Anterior cingulate cortex (tissue), 58 donors: ENCODE measurements at regions not wholly inside any gene's neighbourhood (a gene's known extent, or its start where the extent isn't known, plus 50 kb on each side); places are given as distances from the start of the nearest gene placed in this dataset.
"Not testable (repeated sequence)": the region's sequence is repeated elsewhere in the genome, so short reads cannot be mapped to it uniquely, and the experiment has no call there.

Experiments used
- DNase-seq, 58 donors: peaks; one replicate each; lab custom pipeline; 2025; lab: John Stamatoyannopoulos, UW

DNA sequence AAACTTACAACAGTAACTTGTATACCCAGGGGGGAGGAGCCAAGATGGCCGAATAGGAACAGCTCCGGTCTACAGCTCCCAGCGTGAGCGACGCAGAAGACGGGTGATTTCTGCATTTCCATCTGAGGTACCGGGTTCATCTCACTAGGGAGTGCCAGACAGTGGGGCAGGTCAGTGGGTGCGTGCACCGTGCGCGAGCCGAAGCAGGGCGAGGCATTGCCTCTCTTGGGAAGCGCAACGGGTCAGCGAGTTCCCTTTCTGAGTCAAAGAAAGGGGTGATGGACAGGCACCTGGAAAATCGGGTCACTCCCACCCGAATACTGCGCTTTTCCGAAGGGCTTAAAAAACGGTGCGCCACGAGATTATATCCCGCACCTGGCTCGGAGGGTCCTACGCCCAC lies 278.8 kb downstream of the FAM47B start:
- DNase-seq = not testable (repeated sequence)

- no peak for DNase-seq
These were observed 301.6 kb downstream of the FAM47B start for GRCh38 chrX:35244088-35244741.

DNA sequence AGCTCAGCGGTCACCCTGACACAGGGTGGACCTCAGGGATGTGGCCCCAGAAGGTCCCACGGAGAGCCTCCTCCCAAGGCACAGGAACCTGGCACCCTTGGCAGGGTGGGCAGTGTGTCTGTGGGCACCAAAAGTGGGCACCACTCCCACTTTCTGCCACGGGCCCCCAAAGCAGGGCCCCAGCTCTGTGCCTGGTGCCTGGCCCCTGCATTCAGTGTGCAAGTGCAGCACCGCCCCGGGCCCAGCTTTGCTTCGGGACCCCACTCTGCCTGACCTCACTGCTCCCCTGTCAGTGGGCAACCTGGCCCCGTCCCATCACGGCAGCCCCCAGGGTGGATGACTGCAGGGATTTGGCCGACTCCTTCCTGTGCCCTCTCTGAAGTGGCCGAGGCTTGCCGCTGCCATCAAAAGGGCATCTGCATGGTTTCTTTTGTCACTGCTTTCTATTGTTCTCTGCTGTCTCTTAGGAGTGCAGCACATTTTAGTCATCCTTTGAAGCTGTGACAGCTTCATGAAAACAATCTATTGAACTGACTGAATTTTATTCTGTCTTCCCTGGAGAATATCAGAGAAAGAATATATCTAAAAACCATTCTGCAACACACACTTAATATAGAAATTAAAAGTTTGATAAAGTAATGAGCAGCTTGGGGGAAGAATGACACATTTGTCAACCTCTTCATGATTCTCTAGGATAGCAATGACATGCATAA lies 302.4 kb downstream of the FAM47B start:
- no peak for DNase-seq

DNA sequence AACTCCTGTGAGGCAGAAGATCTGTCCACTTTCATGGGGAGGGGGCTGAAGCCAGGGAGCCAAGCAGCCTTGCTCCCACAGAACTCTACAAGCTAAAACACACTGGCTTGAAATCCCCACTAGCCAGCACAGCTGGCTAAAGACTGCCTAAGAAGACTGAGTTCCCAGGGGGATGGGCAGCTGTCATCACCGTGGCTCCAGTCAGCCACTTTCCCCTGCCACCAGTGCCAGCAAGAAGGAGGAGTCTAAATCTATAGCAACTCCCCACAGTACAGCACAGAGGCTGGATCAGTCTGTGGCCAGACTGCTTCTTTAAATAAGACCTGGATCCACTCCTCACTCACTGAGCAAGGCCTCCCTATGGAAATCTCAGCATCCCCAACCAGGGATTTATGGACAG lies 308.6 kb downstream of the FAM47B start:
- DNase-seq = no peak

- DNase-seq = no peak
These were observed 333.5 kb downstream of the FAM47B start for GRCh38 chrX:35276115-35276514.

DNA sequence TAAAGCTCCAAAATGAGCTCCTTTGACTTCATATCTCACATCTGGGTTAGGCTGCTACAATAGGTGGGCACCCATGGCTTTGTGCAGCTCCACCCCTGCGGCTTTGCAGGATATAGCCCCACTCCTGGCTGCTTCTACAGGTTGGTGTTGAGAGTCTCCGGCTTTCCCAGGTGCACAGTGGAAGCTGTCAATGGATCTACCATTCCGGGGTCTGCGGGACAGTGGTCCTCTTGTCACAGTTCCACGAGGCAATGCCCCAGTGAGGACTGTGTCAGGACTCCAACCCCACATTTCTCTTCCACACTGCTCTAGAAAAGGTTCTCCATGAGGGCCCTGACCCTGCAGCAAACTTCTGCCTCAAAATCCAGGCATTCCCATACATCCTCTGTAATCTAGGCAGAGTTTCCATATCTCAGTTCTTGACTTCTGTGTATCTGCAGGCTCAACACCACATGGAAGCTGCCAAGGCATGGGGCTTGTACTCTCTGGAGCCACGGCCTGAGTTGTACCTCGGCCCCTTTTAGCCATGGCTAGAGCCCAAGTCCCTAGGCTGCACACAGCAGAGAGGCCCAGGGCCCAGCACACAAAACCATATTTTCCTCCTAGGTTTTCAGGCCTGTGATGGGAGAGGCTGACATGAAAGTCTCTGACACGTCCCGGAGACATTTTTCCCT lies 342.8 kb downstream of the FAM47B start:
- no peak for DNase-seq

DNA sequence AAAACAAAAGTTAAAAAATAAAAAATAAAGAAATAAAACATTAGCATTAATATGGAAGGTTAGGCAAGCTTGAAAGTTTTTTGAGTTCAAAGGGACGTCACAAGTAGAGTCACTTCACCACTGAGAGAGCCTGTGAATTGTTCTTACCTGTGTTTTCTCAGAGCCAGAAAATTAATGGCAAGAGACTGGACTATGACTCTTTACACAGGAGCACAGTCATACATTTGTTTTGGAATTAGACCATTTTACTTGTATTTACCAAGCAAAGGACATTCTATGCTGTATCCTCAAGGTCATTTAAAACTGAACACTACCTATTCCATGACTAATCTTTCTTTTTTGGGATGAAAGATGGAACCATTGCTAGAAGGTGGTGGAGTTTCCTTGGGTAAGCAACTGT lies 346.1 kb downstream of the FAM47B start:
- no peak for DNase-seq

DNA sequence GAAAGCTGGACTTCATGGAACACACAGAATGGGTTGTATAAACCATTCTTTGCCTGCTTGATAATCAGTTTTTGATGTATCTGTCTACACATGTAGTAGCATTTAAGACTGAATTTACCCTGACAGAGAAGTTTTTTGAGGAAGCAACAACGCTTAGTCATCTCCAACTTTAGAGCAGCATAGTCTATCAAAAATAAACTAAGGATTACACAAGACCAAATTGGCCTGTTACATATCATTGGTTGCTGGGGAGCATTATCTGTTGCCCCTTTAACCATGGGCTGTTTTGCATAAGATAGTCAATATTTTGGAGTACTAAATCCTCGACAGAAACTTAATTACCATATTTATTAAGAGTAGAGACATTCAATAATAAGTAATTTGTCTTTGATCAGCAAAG lies 347.4 kb downstream of the FAM47B start:
- DNase-seq = no peak

- no peak for DNase-seq
These were observed 348.4 kb downstream of the FAM47B start for GRCh38 chrX:35291013-35291412.

GRCh38 chrX:35292522-35292921 lies 349.9 kb downstream of the FAM47B start:
- no peak for DNase-seq

DNA sequence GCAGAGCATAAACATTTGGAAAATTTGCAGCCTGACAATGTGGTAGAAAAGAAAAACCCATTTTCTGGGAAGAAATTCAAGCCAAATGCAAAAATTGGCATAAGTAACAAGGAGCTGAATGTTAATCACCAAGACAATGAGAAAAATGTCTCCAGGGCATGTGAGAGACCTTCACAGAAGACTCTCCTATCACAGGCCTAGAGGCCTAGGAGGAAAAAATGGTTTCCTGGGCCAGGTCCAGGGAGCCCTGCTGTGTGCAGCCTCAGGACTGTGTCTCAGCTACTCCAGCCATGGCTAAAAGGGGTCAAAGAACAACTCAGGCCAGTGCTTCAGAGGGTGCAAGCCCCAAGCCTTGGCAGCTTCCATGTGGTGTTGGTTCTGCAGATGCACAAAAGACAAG lies 362.4 kb downstream of the FAM47B start:
- not testable (repeated sequence) for DNase-seq

GRCh38 chrX:35339796-35340195 lies 397.2 kb downstream of the FAM47B start:
- no peak for DNase-seq

- no peak for DNase-seq
These were observed 397.9 kb downstream of the FAM47B start for GRCh38 chrX:35340465-35340864.

DNA sequence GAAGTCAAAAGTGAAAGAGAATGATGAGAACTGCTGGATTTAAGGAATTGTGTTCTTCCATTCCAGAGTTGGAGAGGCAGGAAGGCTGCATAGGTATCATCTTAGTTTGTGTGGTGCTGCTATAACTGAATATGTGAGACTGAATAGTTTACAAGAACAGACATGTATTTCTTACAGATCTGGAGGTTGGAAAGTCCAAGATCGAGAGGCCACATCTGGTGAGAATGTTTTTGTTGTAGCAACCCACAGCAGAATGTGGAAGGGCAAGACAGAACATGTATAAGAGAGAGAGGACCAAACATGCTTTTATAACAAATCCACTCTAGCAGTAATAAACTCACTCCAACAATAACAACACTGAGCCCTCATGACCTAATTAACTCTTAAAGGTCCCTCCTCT lies 408.6 kb downstream of the FAM47B start:
- DNase-seq = no peak

- peak in 7 of 58 donors; percentile 0 to 1 (median 0) for DNase-seq
These were observed 409.3 kb downstream of the FAM47B start for GRCh38 chrX:35351795-35352483.

GRCh38 chrX:35357656-35358055 lies 415.1 kb downstream of the FAM47B start:
- DNase-seq = no peak

DNA sequence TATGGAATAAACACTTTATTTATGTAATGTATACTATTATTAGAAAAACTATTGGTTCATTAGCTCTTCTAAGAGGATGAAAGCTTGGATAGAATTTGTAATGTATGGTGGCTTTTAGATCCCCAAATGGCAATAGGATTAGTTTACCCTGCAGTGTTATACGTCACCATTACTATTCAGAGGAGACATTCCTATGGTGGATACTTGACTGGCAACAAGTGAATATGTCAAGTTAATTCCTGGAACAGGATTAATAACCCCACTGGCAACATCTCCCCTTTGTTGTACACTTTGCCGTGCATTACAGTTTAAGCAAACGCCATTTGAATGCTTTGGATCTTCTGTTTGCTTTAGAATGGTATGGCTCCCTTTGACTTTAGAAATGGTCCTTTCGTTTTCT lies 420.3 kb downstream of the FAM47B start:
- DNase-seq = no peak

GRCh38 chrX:35374116-35374515 lies 424.0 kb upstream of the MAGEB16 start:
- DNase-seq = no peak

- DNase-seq = no peak
These were observed 417.1 kb upstream of the MAGEB16 start for GRCh38 chrX:35380808-35381700.

- not testable (repeated sequence) for DNase-seq
These were observed 416.4 kb upstream of the MAGEB16 start for GRCh38 chrX:35381709-35382108.
